ENCODE measurements at regions not wholly inside any gene's neighbourhood (a gene's known extent, or its start where the extent isn't known, plus 50 kb on each side); places are given as distances from the start of the nearest gene placed in this dataset.

- TF ChIP-seq FOXP1 (CRISPR knock-in tag; IDR thresholded peaks at IDR 0.05; ENCODE audit: borderline replicate concordance) (no peak), GTF2I (CRISPR knock-in tag; conservative IDR thresholded peaks at IDR 0.05) (no peak), E2F5 (CRISPR knock-in tag; IDR thresholded peaks at IDR 0.05) (no peak), AFF4 (CRISPR knock-in tag; IDR thresholded peaks at IDR 0.05; ENCODE audit: borderline replicate concordance) (no peak), KAT7 (CRISPR knock-in tag; IDR thresholded peaks at IDR 0.05; ENCODE audit: borderline replicate concordance) (no peak)
Observed at GRCh38 chr3:102484-102883, 94.1 kb upstream of the CHL1 start (continued).

- Mint-ChIP-seq H3K4me1 (no peaks in the 10 kb centered on the region), H3K36me3 (peaks cover 74% of the 10 kb centered on the region), H3K27ac (no peak overlapping the region), H3K4me3 (no peak overlapping the region), H3K9me3 (peaks cover 88% of the 10 kb centered on the region), H3K27me3 (ENCODE audit: low read depth) (no peaks in the 10 kb centered on the region; the same call in none of the 2 replicates)
- ChIA-PET CTCF (no interaction called here), POLR2A (no interaction called here)
- TF ChIP-seq MXD4 (CRISPR knock-in tag; IDR thresholded peaks at IDR 0.05; ENCODE audit: borderline replicate concordance) (no peak), ZNF219 (CRISPR knock-in tag; IDR thresholded peaks at IDR 0.05; ENCODE audit: borderline replicate concordance) (no peak), KAT7 (CRISPR knock-in tag; IDR thresholded peaks at IDR 0.05; ENCODE audit: borderline replicate concordance) (no peak), USF2 (CRISPR knock-in tag; IDR thresholded peaks at IDR 0.05) (no peak), ATF3 (CRISPR knock-in tag; conservative IDR thresholded peaks at IDR 0.05) (no peak), OVOL2 (CRISPR knock-in tag; IDR thresholded peaks at IDR 0.05; ENCODE audit: borderline replicate concordance) (no peak), HMGXB4 (CRISPR knock-in tag; IDR thresholded peaks at IDR 0.05) (no peak), E2F4 (CRISPR knock-in tag; IDR thresholded peaks at IDR 0.05; ENCODE audit: borderline replicate concordance, low read depth) (no peak), ZNF532 (CRISPR knock-in tag; IDR thresholded peaks at IDR 0.05; ENCODE audit: borderline replicate concordance) (no peak), FOXK1 (CRISPR knock-in tag; IDR thresholded peaks at IDR 0.05) (no peak), SOX15 (CRISPR knock-in tag; IDR thresholded peaks at IDR 0.05) (no peak)
- ATAC-seq: no peak
- DNase-seq (ENCODE audit: low spot score): no peak
Observed at GRCh38 chr3:103991-104390, 92.6 kb upstream of the CHL1 start.
